HG03135 (cell line): ENCODE measurements at regions not wholly inside any gene's neighbourhood (a gene's known extent, or its start where the extent isn't known, plus 50 kb on each side); places are given as distances from the start of the nearest gene placed in this dataset.

Experiments
- ATAC-seq: cut with Tn5 transposase; IDR thresholded peaks from one replicate; pipeline ENCODE4 v1.9.1; 2021; ENCODE audit warnings: mild to moderate bottlenecking, moderate library complexity; ENCODE audit not compliant: unreplicated experiment

DNA sequence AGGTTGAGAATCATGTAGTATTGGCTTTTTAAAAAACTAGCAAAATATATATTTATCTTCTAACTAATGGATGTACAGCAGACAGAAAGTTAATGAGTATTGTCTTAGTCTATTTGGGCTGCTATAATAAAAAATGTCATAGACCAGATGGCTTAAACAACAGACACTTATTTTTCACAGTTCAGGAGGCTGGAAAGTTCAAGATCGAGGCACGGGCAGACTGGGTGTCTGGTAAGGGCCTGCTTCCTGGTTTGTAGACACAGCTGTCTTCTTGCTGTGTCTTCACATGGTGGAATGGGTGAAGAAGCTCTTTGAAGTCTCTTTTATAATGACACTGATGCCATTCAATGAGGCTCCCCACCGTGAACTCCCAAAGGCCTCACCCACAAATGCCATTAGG, 70.1 kb upstream of the KRR1 start:
- ATAC-seq = no peak

DNA sequence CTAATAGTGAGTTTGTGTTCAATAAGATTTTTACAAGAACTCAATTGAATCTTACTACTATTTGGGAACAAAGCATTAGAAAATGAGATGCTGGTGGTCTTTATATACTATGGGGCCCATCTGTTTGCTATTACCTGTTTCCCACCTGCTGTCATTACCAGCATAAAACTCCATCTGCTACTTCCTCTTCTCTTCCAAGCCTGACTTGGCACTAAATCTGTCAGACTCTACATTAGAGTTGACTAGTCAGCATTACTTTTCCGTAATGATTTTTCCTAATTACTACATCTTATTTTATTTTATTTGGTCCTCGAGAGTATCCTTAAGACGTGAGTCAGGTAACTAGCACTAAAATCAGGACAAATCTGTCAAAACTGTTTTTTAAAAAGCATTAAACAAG, 68.1 kb upstream of the KRR1 start:
- ATAC-seq = no peak

DNA sequence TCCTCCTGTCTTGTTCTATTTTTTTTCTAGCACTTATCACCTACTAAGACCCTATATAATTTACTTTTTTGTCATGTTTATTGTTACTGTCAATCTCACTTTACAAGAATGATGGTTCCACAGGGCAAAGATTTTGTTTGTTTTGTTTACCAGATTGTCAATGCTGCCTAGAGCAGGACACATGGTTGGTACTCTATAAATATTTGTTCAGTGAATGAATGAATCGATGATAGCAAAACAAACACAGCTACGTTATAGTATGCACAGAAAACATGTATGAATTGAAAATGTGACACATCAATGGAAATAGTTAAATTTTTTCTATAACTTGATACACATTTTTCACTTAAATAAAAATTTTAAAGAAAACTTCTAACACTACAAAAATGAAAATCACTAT, 67.1 kb upstream of the KRR1 start:
- ATAC-seq = no peak

DNA sequence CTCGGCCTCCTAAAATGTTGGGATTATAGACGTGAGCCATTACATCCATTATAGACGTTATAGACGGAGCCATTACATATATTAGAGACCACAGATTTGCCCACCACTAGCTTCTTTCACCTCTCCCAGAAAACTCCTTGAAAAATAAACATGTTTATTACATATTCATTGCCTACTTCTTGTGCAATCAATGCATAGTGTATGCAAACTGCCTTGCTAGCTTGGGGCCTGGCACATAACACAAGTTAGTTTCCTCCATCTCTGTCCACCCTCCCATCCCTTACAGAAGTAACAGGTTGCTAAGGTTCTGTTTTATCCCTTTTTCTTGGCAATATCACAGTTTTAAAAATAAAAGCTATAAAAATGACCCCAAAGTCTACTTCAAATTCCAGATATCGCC, 66.4 kb upstream of the KRR1 start:
- no peak for ATAC-seq

DNA sequence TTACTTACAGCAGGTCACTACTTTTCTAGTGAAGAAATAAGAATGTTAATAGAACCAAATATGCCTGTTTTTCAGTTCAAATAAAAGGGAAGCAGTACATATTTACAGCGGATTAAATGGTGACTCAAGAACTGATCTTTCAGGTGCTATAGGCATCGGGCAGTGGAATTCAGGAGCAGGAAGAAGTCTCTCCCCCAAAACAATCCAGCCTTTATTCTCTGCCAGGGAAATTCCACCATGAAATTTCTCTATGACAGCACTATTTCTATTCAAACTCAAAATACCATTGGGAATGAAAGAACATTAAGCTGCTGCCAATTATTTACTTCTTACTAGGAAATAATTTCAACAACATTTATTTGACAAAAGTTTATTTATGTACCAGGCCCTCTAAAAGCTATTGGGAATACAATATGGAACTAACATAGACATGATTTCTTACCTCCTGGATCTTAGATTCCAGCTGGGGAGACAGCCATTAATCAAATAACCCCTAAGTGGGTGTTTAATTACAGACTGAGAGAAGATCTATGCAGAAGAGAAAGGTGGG, 60.3 kb upstream of the KRR1 start:
- no peak for ATAC-seq

DNA sequence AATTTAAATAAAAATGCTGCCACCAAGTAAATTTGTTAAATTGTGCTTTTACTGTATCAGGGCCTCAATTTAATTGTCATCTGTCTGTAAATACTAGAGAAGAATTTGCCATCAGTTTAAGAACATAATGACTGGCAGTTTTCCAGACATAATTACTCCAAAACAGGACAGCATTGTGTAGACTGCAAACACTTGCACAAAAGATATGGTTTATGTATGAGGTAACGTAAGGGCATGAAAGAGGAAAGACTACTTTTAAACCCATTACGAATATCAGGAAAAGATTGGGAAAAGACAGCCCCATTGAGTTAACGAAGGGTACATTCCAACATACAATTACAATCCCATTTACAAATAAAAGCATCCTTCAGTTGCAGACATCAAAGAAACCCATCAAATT, 59.8 kb upstream of the KRR1 start:
- no peak for ATAC-seq

DNA sequence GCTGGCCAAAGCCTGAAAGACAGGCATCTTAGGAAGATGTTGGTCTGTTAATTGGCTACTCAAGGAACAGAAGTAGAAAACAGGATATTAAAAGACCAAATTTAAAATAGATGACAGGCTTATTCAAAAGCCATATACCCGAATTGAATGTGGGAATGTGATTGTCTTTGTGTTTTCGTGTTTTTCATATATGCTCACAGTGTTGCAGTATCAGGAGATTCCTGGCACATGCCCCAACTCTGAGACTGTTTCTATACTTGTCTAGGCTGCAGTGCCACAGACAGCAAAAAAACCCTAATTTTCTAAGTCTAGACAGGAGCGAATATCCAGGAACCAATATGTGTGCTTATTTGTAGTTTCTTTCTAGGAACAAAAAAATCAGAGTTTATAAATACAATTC, 57.4 kb upstream of the KRR1 start:
- no peak for ATAC-seq

DNA sequence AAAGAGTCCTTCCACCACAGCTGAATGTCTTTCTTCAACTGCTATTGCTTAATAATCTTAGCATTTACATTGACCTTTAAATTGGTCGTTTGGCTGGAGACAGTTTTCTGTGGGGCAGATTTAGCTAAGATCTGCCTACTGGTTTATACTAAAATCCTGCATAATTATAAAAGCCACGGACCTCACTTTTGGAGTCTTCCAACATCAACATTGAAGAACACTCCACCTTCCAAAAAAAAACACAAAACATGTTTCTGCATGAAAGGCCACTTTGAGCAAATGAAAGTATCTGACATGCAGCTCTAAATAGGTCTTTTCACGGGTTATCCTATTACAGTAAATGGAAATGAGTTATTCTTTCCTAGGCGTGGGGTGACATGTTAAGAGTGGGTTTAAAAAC, 57.0 kb upstream of the KRR1 start:
- no peak for ATAC-seq

DNA sequence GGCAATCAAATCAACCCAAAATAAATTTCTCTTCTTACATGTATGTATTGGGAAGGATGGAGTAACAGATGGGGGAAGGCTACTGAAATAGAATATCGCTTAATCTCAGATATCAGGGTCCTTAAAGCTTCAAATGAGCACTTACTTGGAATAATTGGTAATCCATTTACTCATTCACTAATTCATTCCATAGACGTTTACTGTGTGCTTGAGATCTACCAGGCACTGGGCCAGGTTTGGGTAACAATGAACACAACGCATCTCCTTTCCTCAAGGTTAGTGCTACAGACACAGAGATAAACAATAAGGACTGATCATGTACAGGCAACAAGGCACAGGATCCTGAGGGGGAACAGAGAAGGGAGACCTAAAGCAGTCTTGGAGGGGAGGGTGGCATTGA, 54.4 kb upstream of the KRR1 start:
- ATAC-seq = no peak

DNA sequence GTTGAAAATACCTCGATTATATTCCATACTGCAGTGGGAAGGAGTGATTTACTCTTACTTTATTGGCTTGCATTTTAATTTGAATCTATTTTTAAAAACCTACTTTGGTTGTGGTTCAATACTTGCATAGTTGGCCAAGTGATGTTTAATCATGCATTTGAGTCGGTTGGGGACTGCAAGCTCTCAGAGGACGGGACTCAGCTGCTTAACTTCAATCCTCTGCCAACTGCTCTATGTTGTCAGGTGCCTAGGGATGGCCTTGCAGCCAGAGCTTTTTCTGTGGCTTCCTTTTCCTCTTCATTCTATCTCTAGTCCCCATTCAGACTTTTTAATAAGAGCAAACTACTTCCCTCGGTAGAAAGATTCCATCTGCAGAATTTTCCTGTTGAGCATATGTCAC, 53.4 kb upstream of the KRR1 start:
- no peak for ATAC-seq

DNA sequence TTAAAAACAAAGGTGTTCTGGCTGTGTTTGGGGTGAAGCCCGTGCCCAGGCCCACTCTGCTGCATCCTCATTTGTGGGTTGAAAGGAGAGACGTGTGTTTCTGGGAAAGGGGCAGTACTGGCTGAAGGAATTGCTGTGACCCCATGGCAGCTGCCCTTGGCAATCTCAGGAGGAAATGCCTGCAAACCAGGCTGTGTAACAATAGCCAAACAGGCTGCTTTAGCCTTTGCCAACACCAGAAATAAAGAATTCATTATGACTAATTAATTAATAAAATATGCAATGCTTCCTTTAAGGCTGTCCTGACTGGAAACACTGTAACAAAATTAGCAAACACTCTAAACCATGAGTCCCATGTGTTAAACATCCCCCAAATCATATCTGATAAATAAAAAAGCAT, 53.0 kb upstream of the KRR1 start:
- no peak for ATAC-seq

DNA sequence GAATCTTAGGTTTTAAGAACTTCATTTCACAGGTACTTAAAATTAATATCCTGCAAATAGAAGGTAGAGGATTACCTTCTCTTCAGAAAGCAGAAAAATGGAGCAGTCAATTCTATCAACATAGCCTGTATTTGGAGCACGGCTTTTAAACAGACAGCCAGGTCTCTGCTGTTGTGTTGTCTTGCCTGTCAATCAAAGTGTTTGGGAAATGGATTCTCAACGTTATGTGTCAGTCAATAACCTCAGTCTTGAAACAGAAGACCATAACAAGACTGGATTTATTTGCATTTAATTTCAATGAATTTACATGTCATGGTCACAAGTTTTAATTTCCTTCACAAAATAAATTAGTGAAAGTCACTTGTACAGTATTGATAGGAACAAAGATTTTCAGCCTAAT, 51.9 kb upstream of the KRR1 start:
- ATAC-seq = no peak

DNA sequence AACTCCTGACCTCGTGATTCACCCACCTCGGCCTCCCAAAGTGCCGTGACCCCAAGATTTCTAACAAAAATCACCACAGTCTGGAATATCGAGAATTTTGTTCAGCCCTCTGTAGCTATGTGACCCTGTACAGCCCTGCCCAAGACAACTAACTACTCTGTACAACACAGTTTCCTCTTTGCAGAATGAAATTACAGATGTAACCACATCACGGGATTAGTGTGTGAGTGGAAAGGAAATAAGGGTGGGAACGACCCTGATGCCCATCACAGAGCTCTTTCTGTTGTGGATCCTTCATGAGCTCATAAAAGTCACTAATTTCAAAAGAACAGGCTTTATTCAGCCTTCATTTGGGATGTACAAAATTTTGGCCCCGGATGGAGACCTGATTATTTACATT, 50.5 kb upstream of the KRR1 start:
- no peak for ATAC-seq
